ENCODE measurements at regions not wholly inside any gene's neighbourhood (a gene's known extent, or its start where the extent isn't known, plus 50 kb on each side); places are given as distances from the start of the nearest gene placed in this dataset.

GRCh38 chr13:74466020-74466419 lies 331.8 kb upstream of the KLF12 start:
- no peak overlapping the region for H3K4me3 ChIP-seq (ENCODE audit: control insufficient read depth, low read depth, low read length)
- TF ChIP-seq CTCF (conservative IDR thresholded peaks at IDR 0.05; ENCODE audit: control insufficient read depth, insufficient read depth, low read depth, low read length), result no peak

GRCh38 chr13:74465271-74465670 lies 331.1 kb upstream of the KLF12 start:
- no peak for DNase-seq (ENCODE audit: low read depth)
- no peak for TF ChIP-seq CTCF (conservative IDR thresholded peaks at IDR 0.05; ENCODE audit: control insufficient read depth, insufficient read depth, low read depth, low read length)
- no peak overlapping the region for H3K4me3 ChIP-seq (ENCODE audit: control insufficient read depth, low read depth, low read length)

More at GRCh38 chr13:74466020-74466419, 331.8 kb upstream of the KLF12 start:
- no peak for DNase-seq (ENCODE audit: low read depth)

GRCh38 chr13:74464670-74465069 lies 330.5 kb upstream of the KLF12 start:
- DNase-seq (ENCODE audit: low read depth), result no peak
- no peak for TF ChIP-seq CTCF (conservative IDR thresholded peaks at IDR 0.05; ENCODE audit: control insufficient read depth, insufficient read depth, low read depth, low read length)
- H3K4me3 ChIP-seq (ENCODE audit: control insufficient read depth, low read depth, low read length), result no peak overlapping the region

GRCh38 chr13:74461011-74461410 lies 326.8 kb upstream of the KLF12 start:
- no peak overlapping the region for H3K4me3 ChIP-seq (ENCODE audit: control insufficient read depth, low read depth, low read length)
- TF ChIP-seq CTCF (conservative IDR thresholded peaks at IDR 0.05; ENCODE audit: control insufficient read depth, insufficient read depth, low read depth, low read length), result no peak
- no peak for DNase-seq (ENCODE audit: low read depth)

- no peak overlapping the region for H3K4me3 ChIP-seq (ENCODE audit: control insufficient read depth, low read depth, low read length)
- TF ChIP-seq CTCF (conservative IDR thresholded peaks at IDR 0.05; ENCODE audit: control insufficient read depth, insufficient read depth, low read depth, low read length), result no peak
- DNase-seq (ENCODE audit: low read depth), result no peak
Measured at GRCh38 chr13:74452881-74453280, 318.7 kb upstream of the KLF12 start.

GRCh38 chr13:74452176-74452575 lies 318.0 kb upstream of the KLF12 start:
- TF ChIP-seq CTCF (conservative IDR thresholded peaks at IDR 0.05; ENCODE audit: control insufficient read depth, insufficient read depth, low read depth, low read length), result no peak
- H3K4me3 ChIP-seq (ENCODE audit: control insufficient read depth, low read depth, low read length), result no peak overlapping the region
- no peak for DNase-seq (ENCODE audit: low read depth)

GRCh38 chr13:74450964-74451363 lies 316.8 kb upstream of the KLF12 start:
- DNase-seq (ENCODE audit: low read depth), result peak; percentile 33
- TF ChIP-seq CTCF (conservative IDR thresholded peaks at IDR 0.05; ENCODE audit: control insufficient read depth, insufficient read depth, low read depth, low read length), result no peak
- H3K4me3 ChIP-seq (ENCODE audit: control insufficient read depth, low read depth, low read length), result no peak overlapping the region
